ENCODE measurements at regions not wholly inside any gene's neighbourhood (a gene's known extent, or its start where the extent isn't known, plus 50 kb on each side); places are given as distances from the start of the nearest gene placed in this dataset.

- no peak for TF ChIP-seq EZH2phosphoT487 (IDR thresholded peaks at IDR 0.05; ENCODE audit: low read depth, severe bottlenecking, unreplicated experiment)
- TF ChIP-seq CTCF (IDR thresholded peaks at IDR 0.05; ENCODE audit: poor library complexity): no peak
- no peak for TF ChIP-seq EZH2 (IDR thresholded peaks at IDR 0.05; ENCODE audit: borderline replicate concordance)
These were observed 117.5 kb upstream of the ZNF462 start for GRCh38 chr9:106745457-106745856.

Data from hepatocyte (in vitro differentiated cells).